ENCODE measurements at regions not wholly inside any gene's neighbourhood (a gene's known extent, or its start where the extent isn't known, plus 50 kb on each side); places are given as distances from the start of the nearest gene placed in this dataset.
"Not testable (repeated sequence)": the region's sequence is repeated elsewhere in the genome, so short reads cannot be mapped to it uniquely, and the experiment has no call there.

DNA sequence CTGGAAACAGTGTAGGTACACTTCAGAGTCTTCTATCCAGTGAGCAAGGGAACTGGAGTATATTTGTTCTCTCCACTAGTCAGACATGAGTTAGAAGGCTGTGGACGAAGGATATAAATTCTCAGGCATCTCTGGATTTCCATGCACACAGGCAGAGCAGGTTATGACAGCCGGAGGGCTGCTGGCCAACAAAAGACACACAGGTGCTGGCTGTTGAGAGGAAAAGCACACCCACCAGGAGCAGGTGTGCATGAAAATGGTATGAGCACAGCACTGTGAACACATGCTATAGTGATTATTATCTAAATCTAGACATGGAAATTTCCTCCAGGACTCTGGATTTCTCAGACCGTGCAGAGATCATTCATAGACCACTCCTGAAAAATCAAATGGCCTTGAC lies 444.7 kb upstream of the RPS6KA3 start:
- no peak for DNase-seq

DNA sequence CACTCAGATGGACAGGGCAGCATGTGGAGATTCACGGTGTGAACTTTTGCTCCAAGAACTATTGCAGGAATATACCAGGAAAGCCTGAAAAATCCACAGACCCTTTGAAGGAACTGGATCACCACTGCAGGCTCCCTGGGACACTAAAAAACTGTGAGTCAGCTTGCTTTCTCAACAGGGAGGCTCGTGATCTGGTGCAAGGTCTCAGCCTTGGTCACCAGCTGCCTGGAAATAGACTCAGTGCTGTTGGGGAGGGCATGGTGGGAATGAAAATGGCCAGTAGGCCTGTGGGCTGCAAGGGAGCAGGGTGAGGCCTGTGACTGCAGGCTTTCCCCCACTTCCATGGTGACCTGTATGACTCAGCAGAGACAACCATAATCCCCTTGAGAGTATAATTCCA lies 426.4 kb upstream of the RPS6KA3 start:
- no peak for DNase-seq

DNA sequence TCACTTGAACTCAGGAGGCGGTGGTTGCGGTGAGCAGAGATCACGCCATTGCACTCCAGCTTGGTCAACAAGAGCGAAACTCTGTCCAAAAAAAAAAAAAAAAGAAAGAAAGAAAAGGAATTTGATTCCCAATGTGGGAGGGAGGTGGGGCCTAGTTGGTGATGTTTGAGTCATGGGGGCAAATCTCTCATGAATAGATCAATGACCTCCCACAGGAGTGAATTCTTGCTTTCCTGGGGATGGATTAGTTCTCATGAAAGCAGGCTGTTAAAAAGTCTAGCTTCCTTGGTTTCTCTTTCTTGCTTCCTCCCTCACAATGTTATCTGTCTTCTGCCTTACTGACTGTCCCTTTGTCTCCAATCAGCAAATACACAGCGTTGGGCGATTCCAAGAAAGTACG lies 419.5 kb upstream of the RPS6KA3 start:
- no peak for DNase-seq

DNA sequence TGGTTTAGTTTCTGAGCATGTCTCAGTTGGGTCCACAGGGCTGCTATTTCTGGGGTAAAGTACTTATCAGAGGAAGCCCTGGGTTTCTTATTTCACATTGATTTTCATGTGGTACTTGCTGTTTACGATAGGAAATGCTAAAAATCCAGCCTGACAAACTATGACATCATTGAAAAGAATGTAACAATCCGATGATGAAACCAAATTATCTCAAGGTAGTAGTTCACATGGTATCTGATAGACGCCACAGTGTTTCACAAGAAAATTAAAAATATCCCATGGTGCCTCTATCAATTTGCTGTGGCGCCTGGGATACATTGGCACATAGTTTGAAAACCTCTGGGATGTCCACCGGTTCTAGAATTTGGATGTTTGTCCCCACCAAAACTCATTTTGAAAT lies 418.9 kb upstream of the RPS6KA3 start:
- no peak for DNase-seq

DNA sequence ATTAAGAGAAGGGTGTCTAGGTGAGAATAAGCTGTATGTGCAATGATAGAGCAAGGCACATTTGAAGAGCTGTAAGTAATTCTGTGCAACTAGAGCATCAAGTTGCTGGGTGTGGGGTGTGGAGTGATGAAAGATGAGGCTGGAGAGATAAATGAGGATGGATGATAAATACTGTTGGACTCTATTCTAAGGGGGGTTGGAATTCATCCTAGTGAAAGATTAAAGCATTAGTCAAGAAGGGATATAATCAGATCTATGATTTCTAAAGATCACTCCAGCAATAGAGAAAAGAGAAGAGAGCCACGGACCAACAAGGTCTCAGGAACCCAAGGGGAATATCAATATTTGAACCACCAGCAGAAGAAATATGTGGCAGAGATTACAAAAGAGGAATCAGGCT lies 415.0 kb upstream of the RPS6KA3 start:
- DNase-seq = no peak

DNA sequence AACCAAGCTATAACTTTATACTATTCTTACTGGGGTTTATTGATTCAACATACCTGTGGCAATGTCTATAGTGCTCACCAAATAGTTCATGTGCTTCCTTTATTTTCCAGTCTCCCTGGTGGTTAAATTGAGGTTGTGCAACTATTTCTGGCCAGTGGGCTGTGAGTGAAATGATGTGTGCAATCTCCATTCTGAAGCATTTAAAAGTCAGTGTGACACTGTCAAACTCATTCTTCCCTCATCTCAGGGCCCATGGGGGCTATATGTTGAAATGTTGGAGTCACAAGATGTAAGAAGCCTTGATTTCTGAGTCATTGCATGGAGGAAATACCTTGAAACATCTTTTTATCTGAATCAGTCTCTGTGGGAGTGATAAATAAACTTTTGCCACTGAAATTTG lies 414.3 kb upstream of the RPS6KA3 start:
- DNase-seq = no peak

DNA sequence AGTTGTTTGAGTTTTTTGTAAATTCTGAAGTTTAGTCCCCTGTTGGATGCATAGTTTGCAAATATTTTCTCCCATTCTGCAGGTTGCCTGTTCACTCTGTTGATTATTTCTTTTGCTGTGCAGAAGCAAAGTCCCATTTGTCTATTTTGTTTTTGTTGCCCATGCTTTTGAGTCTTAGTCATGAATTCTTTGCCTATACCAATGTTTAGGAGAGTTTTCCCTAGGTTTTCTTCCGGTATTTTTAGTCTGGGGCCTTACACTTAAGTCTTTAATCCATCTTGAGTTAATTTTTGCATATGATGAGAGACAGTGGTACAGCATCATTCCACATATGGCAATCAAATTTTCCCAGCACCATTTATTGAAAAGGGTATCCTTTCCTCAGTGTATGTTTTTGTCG lies 405.8 kb upstream of the RPS6KA3 start:
- DNase-seq = no peak

DNA sequence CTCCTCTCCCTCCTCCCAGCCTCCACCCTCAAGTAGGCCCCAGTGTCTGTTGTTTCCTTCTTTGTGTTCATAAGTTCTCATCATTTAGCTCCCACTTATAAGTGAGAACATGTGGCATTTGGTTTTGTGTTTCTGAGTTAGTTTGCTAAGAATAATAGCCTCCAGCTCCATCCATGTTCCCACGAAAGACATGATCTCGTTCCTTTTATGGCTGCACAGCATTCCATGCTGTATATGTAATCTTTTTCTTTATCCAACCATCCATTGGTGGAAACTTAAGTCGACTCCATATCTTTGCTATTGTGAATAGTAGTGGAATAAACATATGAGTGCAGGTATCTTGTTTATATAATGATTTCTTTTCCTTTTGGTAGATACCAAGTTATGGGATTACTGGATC lies 405.0 kb upstream of the RPS6KA3 start:
- DNase-seq = not testable (repeated sequence)

DNA sequence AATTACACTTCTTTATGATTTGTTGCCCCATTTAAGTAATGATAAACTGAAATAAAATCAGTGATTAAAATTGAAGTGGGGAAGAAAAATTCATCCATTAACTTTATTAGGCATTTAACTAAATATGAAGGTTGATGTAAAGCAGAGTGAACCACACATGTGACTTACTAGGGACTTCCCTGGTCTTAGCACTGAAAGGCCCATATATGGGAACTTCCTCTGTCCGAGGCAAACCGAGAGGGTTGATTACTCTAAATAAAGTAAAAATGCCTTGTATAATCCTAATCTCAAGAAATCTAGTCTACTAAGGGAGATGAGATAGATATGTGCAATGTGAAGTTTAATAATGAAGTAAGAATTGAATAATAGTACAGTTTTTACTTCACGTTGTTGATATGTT lies 403.9 kb upstream of the RPS6KA3 start:
- no peak for DNase-seq

DNA sequence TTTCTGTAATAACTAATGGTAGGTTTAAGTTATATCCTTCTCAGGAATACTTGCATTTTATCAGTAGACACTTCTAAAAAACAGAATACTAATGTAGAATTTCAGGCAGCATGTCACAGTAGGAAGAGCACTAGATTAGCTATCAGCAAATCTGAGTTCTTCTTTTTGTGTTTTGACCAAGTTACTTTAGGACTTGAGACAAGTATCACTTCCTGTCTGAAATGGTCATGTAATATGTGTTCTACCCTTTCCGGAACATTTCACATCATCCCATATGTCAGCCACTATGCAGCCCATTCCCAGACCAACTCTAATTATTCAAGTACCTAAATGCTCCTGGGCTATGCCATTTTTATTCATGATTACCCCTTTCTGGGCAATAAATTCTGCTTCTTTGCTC lies 401.8 kb upstream of the RPS6KA3 start:
- DNase-seq = no peak

DNA sequence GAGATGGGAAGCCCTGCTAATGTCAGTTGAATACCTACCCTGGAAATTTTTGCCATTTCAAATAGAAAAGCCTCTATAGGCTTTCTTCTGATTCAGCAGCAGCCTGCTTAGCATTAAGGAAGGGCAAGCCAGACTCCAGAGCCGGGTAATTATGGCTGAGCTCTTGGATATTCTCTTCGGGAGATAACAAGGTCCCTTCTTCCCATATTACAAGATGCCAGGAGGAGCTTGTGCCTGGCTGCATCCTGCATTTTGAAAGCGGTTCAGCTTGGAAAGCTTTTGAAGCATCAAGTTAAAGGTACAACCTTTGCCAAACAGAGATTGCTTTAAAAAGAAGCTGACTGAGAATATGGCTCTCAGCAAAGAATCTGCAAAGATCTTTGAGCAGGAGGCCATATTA lies 399.6 kb upstream of the RPS6KA3 start:
- DNase-seq = no peak

DNA sequence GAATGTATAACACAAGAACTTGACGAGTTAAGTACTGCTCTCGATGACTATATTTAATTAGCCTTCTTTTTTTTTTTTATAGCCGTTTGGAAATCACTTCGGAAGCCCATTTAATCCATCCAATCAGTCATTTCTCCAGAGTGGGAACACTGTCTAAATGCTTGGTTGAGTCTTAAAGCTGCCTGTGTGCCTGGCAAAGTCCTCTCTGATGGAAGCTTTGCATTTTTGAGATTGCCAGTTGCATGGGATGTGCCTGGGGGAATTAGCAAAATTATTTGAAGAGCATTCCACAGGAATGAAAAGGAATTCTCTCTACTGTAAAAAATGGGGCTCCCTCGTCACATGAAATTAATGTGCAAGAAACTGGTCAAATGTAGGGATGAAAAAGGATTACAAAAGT lies 398.8 kb upstream of the RPS6KA3 start:
- no peak for DNase-seq

DNA sequence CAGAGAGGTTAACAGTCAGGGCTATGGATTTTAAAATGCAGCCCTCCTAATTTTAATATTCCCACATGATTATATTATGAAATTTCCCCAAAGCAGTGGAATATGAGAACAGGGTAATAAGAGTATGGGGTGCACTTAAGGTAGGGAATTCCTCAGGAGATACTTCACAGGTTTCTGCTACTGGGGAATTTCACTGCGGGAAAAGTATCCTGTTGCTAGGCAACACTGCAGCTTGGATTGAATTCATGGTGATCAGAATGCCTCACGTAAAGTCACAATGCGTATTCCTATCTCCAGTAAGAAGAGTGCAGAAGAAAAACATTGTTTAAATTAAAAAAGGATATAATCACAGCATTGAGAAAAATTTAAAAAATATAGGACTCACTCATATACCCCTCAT lies 398.1 kb upstream of the RPS6KA3 start:
- DNase-seq = no peak

DNA sequence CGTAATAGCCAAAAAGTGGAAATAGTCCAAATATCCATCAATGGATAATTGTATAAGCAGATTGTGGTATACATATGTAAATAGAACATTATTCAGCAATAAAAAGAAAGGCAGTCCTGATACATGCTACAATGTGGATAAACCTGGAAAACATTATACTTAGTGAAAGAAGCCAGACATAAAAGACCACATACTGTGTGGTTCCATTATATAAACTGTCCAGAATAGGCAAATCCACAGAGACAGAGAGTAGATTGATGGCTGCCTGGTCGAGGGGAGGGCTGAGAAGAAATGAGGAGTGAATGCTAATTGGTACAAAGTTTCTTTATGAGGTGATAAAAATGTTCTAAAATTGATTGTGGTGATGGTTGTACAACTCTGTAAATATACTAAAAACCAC lies 397.4 kb upstream of the RPS6KA3 start:
- no peak for DNase-seq

DNA sequence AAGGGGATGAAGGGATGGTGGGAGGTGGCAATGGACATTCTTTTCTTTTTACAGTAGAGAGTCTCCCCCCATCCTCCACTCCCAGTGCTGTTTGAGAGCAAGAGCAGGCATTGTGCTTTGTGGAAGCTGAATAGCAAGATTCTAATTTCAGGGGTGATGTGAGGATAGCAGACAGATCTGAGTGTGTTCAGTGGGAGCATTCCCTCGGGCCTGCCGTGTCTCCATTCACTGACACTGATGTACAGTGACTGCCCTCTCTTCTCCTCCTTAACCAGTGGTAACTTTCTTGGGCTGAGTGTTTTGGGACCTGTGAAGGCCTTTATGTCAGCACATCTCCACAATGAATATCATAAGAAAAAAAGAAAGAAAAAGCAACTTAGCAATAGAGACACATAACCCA lies 396.6 kb upstream of the RPS6KA3 start:
- no peak for DNase-seq

DNA sequence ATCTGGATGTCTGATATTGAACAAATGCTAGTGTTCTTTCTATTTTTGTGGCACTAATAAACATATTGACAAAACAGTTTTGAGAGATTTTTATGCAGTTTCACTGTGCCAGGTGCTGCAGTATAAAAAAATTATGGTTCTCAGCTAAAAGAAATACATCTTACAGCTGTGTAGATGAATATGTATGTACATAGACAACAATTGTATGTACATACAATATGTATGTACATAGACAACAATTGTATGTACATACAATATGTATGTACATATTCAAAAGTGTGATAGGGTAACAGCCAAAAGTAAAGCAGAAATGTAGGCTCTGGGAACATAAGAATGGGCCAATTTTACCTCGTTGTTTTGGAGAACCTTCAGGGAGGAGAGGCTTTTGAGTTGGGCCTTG lies 390.0 kb upstream of the RPS6KA3 start:
- no peak for DNase-seq

DNA sequence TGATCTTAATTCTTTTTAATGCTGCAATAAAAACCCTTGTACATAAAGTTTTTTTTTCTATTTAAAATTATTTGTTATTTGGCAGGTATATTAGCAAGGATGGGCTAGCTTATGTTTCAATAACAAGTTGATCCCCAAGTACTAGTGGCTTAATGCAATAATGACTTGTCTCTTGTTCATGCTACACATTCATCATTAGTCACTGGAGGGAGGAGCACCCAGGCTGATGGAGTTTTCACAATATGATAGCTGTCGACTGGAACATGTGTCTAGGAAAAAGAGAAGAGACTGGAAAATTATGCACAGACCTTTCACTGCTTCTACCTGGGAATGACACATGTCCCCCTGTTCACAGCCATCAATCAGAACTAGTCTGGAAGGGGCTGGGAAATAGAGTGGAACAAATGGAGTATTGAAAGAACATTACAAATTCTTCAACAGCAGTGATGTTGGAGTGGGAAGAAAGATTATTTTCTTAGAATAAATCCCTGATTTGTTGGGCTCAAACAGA lies 387.9 kb upstream of the RPS6KA3 start:
- no peak for DNase-seq

DNA sequence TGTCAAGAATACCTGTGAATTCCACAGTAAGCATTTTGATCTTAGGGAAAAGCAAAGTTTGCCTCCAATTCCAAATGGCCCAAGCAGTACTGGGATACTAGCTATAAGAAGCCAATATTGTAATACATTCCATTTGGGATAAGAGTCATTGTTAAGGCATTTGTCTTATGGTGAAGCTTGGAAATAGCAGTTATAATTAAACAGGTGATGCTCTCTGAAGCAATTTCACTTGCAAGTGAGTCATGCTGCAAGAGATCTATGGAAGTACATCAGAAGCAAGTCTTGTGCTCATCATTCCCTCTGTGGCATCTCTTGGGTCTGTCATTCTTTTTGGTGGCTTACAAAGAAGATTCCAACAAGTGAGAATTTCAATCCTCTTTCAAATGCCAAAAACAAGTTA lies 386.4 kb upstream of the RPS6KA3 start:
- DNase-seq = no peak

DNA sequence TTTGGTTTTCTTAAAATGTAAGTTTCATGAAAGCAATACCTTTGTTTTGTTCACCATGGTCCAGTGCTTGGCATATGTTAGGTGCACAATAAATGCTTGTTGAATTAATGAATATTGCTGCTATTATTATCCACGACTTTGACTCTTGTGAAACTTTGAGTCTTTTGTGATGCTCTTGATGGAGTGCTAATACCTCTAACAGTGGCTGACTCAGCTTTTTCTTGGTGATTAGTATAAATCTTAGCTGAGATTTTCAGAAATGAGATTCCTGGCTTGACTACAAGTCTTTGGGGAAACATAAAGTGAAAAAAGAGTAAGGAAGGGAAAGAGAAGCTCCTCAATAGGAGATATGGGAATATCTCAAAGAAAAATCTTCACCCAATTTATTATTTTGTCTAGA lies 375.2 kb upstream of the RPS6KA3 start:
- DNase-seq = no peak

DNA sequence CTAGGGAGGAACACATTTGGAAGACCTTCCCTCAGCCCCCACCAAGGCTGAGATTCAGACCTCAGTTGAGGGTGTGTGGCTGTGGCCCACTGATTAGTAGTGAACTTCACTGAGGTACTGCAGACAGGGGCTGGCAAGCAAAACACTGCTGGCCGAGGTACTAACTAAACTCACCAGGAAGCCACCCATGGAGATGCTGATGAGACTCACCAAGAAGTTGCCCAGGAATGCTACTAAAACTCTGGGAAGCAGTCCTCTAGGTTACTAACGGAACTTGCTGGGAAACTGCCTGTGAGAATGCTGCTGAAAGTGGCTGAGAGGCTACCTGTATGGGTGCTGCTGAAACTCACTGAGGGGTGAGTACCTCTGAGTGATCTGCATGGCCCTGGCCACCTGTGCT lies 372.4 kb upstream of the RPS6KA3 start:
- no peak for DNase-seq

DNA sequence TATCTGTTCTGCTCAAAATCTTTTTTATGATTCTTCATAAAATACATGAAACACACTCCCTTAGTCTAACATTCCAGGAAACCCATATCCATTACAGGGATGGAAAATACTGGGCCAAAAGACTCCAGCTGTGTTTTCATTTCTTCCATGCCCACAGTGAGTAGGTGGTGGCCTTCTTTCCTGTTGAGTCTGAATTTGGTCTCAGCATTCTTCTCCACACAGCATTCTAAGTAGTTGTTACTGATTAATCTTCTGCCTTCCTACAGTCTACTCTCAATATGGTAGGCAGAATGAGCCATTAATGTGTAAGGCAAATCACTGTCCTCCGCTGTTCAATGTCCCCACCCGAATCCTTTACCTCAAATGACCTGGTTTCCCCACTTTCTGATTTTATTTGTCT lies 370.6 kb upstream of the RPS6KA3 start:
- no peak for DNase-seq

DNA sequence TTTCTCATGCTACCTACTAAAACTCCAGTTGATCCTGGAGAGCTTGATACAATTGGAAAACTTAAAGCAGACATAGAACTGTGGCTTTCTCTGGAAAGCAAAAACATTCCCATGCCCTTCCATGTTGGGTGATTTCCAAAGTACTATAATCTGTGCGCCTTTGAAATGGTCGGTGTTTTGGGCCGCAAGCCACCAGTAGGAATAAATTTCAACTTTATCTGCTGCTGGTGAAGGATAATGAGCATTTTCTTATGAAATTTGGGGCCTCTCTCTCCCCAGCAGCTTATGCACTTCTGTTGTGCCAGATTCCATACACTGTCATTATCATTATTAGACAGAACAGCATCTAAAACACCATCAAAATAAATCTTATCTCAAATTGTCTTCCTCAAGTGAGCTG lies 366.7 kb upstream of the RPS6KA3 start:
- no peak for DNase-seq

DNA sequence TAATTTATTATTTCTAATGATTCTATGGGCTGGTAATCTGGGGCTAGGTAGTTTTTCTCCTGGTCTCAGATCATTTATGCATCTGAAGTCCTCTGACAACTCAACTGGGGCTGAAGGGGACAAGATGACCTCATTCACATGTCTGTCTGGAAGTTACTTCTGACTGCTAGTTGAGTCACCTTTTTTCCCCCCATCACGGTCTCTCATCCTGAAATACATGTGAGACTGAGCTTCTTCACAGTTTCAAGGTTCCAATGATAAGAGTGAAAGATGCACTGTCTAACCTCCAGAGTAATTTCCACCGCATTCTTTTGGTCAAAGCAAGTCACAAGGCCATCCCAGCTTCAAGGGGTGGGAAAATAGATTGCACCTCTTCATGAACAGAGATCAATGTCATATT lies 356.7 kb upstream of the RPS6KA3 start:
- DNase-seq = no peak

DNA sequence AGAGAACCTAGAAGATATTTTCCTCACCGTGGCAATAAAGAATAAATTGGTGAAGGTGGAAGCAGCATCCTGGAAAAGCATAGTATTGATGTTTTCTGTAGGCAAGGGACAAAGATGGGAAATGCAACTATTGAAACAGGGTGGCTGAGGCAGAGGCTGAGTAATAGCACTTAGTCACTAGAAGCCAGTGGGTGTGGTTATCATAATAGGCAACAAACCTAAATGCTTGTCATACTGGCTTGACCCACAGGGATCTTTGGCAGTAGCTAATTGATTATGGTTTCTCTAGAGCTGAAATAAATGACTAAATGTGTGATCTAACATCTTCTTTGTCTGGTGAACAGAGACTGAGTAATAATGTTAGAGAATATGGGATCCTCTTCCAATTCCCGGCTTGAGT lies 353.6 kb upstream of the RPS6KA3 start:
- DNase-seq = no peak

DNA sequence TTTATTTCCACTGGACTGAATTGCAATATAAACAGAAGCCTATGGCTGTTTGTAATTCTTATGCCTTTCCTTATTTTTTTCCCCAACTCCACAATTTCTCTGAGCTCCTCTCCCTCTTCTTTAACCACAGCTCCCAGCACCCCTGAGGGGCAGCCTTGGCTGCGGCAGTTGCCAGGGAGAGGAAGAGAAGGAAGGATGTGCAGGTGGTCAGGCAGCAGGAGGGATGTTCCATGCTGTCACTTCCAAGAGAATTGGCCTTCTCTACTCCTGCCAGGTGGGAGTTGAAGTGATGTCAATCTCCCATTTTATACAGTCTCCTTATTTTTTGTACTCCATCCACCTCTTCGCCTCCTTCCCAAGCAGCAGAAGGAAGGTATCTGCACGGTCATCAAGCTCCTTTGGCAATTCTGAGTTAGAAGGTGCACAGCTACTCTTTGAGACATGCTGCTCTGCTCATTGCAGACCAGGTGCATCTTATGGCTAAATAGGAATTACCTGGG lies 343.3 kb upstream of the RPS6KA3 start:
- no peak for DNase-seq

DNA sequence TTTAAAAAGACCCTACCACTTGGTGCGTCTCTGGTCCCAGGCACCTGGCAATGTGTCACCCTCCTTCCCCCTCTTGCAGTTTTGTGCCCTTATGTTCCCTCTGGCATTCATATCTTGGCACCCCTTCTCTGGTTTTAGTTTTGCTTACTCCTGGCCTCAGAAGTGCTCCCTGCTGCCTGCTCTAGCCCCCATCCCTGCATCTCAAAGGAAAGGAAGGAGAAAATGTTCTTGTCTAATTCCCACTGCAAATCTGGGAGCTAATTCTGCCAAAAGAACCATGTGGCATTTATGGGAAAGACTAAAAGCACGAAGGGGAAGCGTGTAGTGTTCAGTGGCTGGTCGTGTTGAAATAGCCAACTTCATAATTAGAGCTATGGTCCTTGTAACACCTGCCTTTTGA lies 340.1 kb upstream of the RPS6KA3 start:
- DNase-seq = no peak

Measured in NCI-H187 (cell line).